A549 (cell line): ENCODE measurements at regions not wholly inside any gene's neighbourhood (a gene's known extent, or its start where the extent isn't known, plus 50 kb on each side); places are given as distances from the start of the nearest gene placed in this dataset.
A peak's percentile ranks its signal among the peaks of the same experiment; 100 is the strongest.

Experiments used
- ATAC-seq, 2 experiments: fragments of 200-7000 bp in 1 of 2; fragments of >200 bp in 1 of 2; cut with Nextera tagmentation in 1 of 2; cut with Tn5 transposase in 1 of 2; 3 replicates each; pipeline versions ENCODE4 v1.8.0 to v1.9.1; 2018 to 2020; ENCODE audit warnings: mild to moderate bottlenecking in 1 of 2, moderate library complexity in 1 of 2
- CTCF ChIA-PET: fragments of 300-600 bp; sonication (Branson Sonifier 250); formaldehyde crosslinking; extraction: SDS; loops from one replicate; lab custom pipeline; 2021; ENCODE audit warnings: antibody characterized with exemption, inconsistent platforms; lab: Yijun Ruan, JAX
- POLR2A ChIA-PET: fragments of 350-600 bp; formaldehyde crosslinking; extraction: SDS; loops from one replicate; lab custom pipeline; 2021; ENCODE audit warnings: antibody characterized with exemption, inconsistent platforms; lab: Yijun Ruan, JAX
- DNase-seq, 2 experiments: peaks; one replicate each; pipeline versions ENCODE4 v3.0.0 to v3.0.0-alpha.2; 2011 to 2016; ENCODE audit warnings: low read depth in 1 of 2, low spot score in 1 of 2
- FAIRE-seq: peaks from 2 replicates; lab custom pipeline; 2011; peaks lifted over from hg19 to GRCh38; lab: Jason Lieb, UNC
- H3K27ac ChIP-seq, 2 experiments: fragments of >200 bp; sonication (Bioruptor Twin); formaldehyde crosslinking; 3 replicates each; pipeline ENCODE4 v1.5.1; 2016 to 2017
- H3K4me1 ChIP-seq: fragments of >200 bp; sonication (Bioruptor Twin); formaldehyde crosslinking; 3 replicates; pipeline ENCODE4 v1.6.1; 2016
- H3K4me2 ChIP-seq: fragments of >200 bp; sonication (Bioruptor Twin); formaldehyde crosslinking; 3 replicates; pipeline ENCODE4 v1.6.1; 2016
- H3K4me3 ChIP-seq: fragments of >200 bp; sonication (Bioruptor Twin); formaldehyde crosslinking; 3 replicates; pipeline ENCODE4 v1.5.1; 2016
- H3K9me3 ChIP-seq: fragments of >200 bp; sonication (Bioruptor Twin); formaldehyde crosslinking; 3 replicates; pipeline ENCODE4 v1.6.1; 2016
- CEBPB ChIP-seq, 2 experiments: fragments of >200 bp in 1 of 2; sonication (Bioruptor Twin) in 1 of 2; formaldehyde crosslinking in 1 of 2; IDR thresholded peaks; 2 replicates each; pipeline ENCODE4 v1.6.1; 2012 to 2016
- EHF ChIP-seq: fragments of 250-450 bp; sonication (Bioruptor Pico); IDR thresholded peaks from 2 replicates; pipeline ENCODE4 v1.5.0; 2020; ENCODE audit warnings: mild to moderate bottlenecking
- EHMT2 ChIP-seq: fragments of 200-600 bp; sonication (generic); IDR thresholded peaks from 2 replicates; pipeline ENCODE4 v1.6.1; 2016; ENCODE audit warnings: antibody characterized with exemption, low read depth, mild to moderate bottlenecking, moderate library complexity
- FOXS1 ChIP-seq: fragments of 250-450 bp; sonication (Bioruptor Pico); IDR thresholded peaks from 2 replicates; pipeline ENCODE4 v1.5.0; 2020; ENCODE audit warnings: mild to moderate bottlenecking, moderate library complexity
- GATA3 ChIP-seq: IDR thresholded peaks from 2 replicates; pipeline ENCODE4 v1.6.1; 2012; ENCODE audit warnings: borderline replicate concordance
- HEYL ChIP-seq: fragments of 250-450 bp; sonication (Bioruptor Pico); IDR thresholded peaks from 2 replicates; pipeline ENCODE4 v1.8.0; 2021; ENCODE audit warnings: mild to moderate bottlenecking, moderate library complexity
- HOXB5 ChIP-seq: fragments of 250-450 bp; sonication (Bioruptor Pico); IDR thresholded peaks from 2 replicates; pipeline ENCODE4 v1.5.0; 2020; ENCODE audit warnings: mild to moderate bottlenecking, moderate library complexity
- JUNB ChIP-seq: fragments of >200 bp; sonication (Bioruptor Twin); formaldehyde crosslinking; IDR thresholded peaks from 2 replicates; pipeline ENCODE4 v1.6.1; 2016
- MAZ ChIP-seq: fragments of 150-350 bp; IDR thresholded peaks from 2 replicates; pipeline ENCODE4 v1.6.1; 2014; ENCODE audit warnings: antibody characterized with exemption, low read depth, low read length, borderline replicate concordance
- MYC ChIP-seq: IDR thresholded peaks from 2 replicates; pipeline ENCODE4 v1.6.1; 2012; ENCODE audit warnings: mild to moderate bottlenecking, inconsistent platforms, low read length, improper control_type of control experiment, borderline replicate concordance
- NPAS2 ChIP-seq: fragments of 250-450 bp; sonication (Bioruptor Pico); IDR thresholded peaks from 2 replicates; pipeline ENCODE4 v1.8.0; 2022; ENCODE audit warnings: mild to moderate bottlenecking, moderate library complexity, borderline replicate concordance
- NR3C1 ChIP-seq: fragments of >200 bp; sonication (Bioruptor Twin); formaldehyde crosslinking; IDR thresholded peaks from 3 replicates; pipeline ENCODE4 v1.6.1; 2017
- POLR2A ChIP-seq: IDR thresholded peaks from 2 replicates; pipeline ENCODE4 v1.6.1; 2012; ENCODE audit warnings: mild to moderate bottlenecking, low read length
- RARB ChIP-seq: fragments of 250-450 bp; sonication (Bioruptor Pico); IDR thresholded peaks from 2 replicates; pipeline ENCODE4 v1.8.0; 2021; ENCODE audit warnings: mild to moderate bottlenecking, moderate library complexity
- RNF2 ChIP-seq: fragments of 200-600 bp; sonication (generic); IDR thresholded peaks from 2 replicates; pipeline ENCODE4 v1.6.1; 2016; ENCODE audit warnings: low read depth, mild to moderate bottlenecking, antibody characterized with exemption, moderate library complexity, borderline replicate concordance
- SREBF2 ChIP-seq: fragments of 450-650 bp; IDR thresholded peaks from 2 replicates; pipeline ENCODE4 v1.6.1; 2014; ENCODE audit warnings: mild to moderate bottlenecking, moderate library complexity
- TFCP2L1 ChIP-seq: fragments of 250-450 bp; sonication (Bioruptor Pico); IDR thresholded peaks from 2 replicates; pipeline ENCODE4 v1.5.0; 2021; ENCODE audit warnings: mild to moderate bottlenecking
- ZC3H11A ChIP-seq: fragments of 450-650 bp; IDR thresholded peaks from 2 replicates; pipeline ENCODE4 v1.6.1; 2014; ENCODE audit warnings: antibody characterized with exemption, mild to moderate bottlenecking
- ZFP36 ChIP-seq: fragments of 450-650 bp; IDR thresholded peaks from 2 replicates; pipeline ENCODE4 v1.6.1; 2014; ENCODE audit warnings: borderline replicate concordance; ENCODE audit not compliant: partially characterized antibody
- ZNF302 ChIP-seq: fragments of 250-450 bp; sonication (Bioruptor Pico); IDR thresholded peaks from 2 replicates; pipeline ENCODE4 v1.9.0; 2021; ENCODE audit warnings: inconsistent platforms, mild to moderate bottlenecking, moderate library complexity
- WGBS: methylation state at CpG from one replicate; pipeline ENCODE4 v1.1.6; 2017; ENCODE audit errors: missing lambda C conversion rate; 5-methylcytosine and 5-hydroxymethylcytosine counted together
- TF ChIP-seq, protein P1 (sequence below): fragments of 250-450 bp; sonication (Bioruptor Pico); IDR thresholded peaks from 2 replicates; pipeline ENCODE4 v1.5.0; 2020; ENCODE audit warnings: low read depth, mild to moderate bottlenecking, moderate library complexity
- TF ChIP-seq, protein P2 (sequence below): IDR thresholded peaks from 2 replicates; pipeline ENCODE4 v1.6.1; 2012; ENCODE audit warnings: low read depth, borderline replicate concordance
- TF ChIP-seq, protein P3 (sequence below): IDR thresholded peaks from 2 replicates; pipeline ENCODE4 v1.6.1; 2012
- TF ChIP-seq, protein P4 (sequence below): fragments of >200 bp; sonication (Bioruptor Twin); formaldehyde crosslinking; IDR thresholded peaks from 3 replicates; pipeline ENCODE4 v1.6.1; 2016

DNA sequence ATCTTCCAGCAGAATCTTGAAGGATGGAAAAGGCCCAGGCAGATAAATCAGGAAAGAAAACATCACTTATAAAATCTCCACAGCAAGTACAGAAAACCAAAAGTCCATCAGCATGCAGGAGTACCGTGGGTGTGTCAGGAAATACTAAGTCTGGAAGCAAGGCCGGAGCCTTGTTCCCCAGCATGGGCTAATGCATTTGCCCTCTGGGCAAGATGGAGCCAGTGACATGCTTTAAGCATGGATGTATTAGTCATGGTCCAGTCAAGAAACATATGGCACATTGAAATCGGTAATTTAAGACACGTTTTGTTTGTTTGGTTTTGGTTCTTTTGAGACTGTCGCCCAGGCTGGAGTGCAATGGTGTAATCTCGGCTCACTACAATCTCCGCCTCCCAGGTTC is 506.0 kb upstream of the JARID2 start:
- CTCF ChIA-PET: no interaction called here

DNA sequence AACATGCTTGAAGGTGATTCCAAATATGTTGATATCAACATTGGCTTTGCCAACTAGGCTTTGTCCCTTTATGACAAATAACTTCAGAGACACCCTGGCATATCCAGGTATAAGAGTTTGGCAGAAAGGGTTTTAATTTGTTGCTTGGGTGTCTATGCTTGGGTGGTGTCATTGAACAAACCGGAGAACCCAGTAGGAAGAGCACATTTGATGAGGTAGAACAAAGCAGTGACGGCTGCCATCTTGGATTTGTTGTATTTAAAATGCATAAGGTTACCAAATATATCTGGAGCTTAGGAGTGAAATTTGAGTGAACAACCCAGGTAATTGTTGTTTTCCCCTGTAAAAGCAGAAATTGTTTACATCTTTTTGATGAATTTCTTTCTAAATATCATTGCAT is 503.7 kb upstream of the JARID2 start:
- TF ChIP-seq RNF2 (no peak), SREBF2 (no peak), MYC (no peak), ZFP36 (no peak), RARB (CRISPR knock-in tag) (no peak), NPAS2 (no peak), POLR2A (no peak), FOXS1 (CRISPR knock-in tag) (no peak), HEYL (CRISPR knock-in tag) (no peak), MAZ (no peak), NR3C1 (no peak), ZNF302 (CRISPR knock-in tag) (no peak)
- TF ChIP-seq, protein P1, sequence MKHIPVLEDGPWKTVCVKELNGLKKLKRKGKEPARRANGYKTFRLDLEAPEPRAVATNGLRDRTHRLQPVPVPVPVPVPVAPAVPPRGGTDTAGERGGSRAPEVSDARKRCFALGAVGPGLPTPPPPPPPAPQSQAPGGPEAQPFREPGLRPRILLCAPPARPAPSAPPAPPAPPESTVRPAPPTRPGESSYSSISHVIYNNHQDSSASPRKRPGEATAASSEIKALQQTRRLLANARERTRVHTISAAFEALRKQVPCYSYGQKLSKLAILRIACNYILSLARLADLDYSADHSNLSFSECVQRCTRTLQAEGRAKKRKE: no peak
- TF ChIP-seq, all 56 proteins: peak for 0
- peaks cover 21% of the 10 kb centered on the region for H3K4me1 ChIP-seq
- peak overlapping the region; percentile 94 to 98 for H3K27ac ChIP-seq
- CTCF ChIA-PET: no interaction called here
- H3K9me3 ChIP-seq: no peaks in the 10 kb centered on the region; the same call in 2 of the 3 replicates
- no peak for DNase-seq
- no peak for FAIRE-seq
- no peak overlapping the region for H3K4me3 ChIP-seq
- ATAC-seq: no peak
- H3K4me2 ChIP-seq: no peak overlapping the region
- POLR2A ChIA-PET: no interaction called here
- WGBS: 100% methylated on average over 2 of the region's 2 CpGs

More for the DNA sequence above, 506.0 kb upstream of the JARID2 start:
- Histone ChIP-seq H3K9me3 (no peaks in the 10 kb centered on the region; the same call in 2 of the 3 replicates), H3K27ac (peak overlapping the region; percentile 4 to 45; a peak in 1 of 6 replicates), H3K4me2 (no peak overlapping the region), H3K4me1 (peaks cover 26% of the 10 kb centered on the region), H3K4me3 (no peak overlapping the region)
- FAIRE-seq (no peak), DNase-seq (no peak), ATAC-seq (no peak)
- TF ChIP-seq CEBPB (IDR thresholded peaks at IDR 0.05): no peak
- no peak for TF ChIP-seq EHMT2
- TF ChIP-seq, protein P1: no peak
- TF ChIP-seq FOXS1 (CRISPR knock-in tag): no peak
- TF ChIP-seq TFCP2L1 (CRISPR knock-in tag): no peak
- TF ChIP-seq RARB (CRISPR knock-in tag): no peak
- TF ChIP-seq, protein P2, sequence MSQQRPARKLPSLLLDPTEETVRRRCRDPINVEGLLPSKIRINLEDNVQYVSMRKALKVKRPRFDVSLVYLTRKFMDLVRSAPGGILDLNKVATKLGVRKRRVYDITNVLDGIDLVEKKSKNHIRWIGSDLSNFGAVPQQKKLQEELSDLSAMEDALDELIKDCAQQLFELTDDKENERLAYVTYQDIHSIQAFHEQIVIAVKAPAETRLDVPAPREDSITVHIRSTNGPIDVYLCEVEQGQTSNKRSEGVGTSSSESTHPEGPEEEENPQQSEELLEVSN: no peak
- TF ChIP-seq EHF (CRISPR knock-in tag): no peak
- no peak for TF ChIP-seq ZC3H11A
- no peak for TF ChIP-seq HOXB5 (CRISPR knock-in tag)
- no peak for TF ChIP-seq JUNB
- TF ChIP-seq, protein P3, sequence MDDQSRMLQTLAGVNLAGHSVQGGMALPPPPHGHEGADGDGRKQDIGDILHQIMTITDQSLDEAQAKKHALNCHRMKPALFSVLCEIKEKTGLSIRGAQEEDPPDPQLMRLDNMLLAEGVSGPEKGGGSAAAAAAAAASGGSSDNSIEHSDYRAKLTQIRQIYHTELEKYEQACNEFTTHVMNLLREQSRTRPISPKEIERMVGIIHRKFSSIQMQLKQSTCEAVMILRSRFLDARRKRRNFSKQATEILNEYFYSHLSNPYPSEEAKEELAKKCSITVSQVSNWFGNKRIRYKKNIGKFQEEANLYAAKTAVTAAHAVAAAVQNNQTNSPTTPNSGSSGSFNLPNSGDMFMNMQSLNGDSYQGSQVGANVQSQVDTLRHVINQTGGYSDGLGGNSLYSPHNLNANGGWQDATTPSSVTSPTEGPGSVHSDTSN: no peak
- no peak for TF ChIP-seq NPAS2
- no peak for TF ChIP-seq GATA3
- TF ChIP-seq, protein P4, sequence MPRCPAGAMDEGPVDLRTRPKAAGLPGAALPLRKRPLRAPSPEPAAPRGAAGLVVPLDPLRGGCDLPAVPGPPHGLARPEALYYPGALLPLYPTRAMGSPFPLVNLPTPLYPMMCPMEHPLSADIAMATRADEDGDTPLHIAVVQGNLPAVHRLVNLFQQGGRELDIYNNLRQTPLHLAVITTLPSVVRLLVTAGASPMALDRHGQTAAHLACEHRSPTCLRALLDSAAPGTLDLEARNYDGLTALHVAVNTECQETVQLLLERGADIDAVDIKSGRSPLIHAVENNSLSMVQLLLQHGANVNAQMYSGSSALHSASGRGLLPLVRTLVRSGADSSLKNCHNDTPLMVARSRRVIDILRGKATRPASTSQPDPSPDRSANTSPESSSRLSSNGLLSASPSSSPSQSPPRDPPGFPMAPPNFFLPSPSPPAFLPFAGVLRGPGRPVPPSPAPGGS: no peak
- POLR2A ChIA-PET: no interaction called here
- 76% methylated on average over 7 of the region's 7 CpGs for WGBS
